Suprapubic skin (tissue), 4 donors: ENCODE measurements at regions not wholly inside any gene's neighbourhood (a gene's known extent, or its start where the extent isn't known, plus 50 kb on each side); places are given as distances from the start of the nearest gene placed in this dataset.

ENCODE experiments used
- DNase-seq, 2 donors: peaks; one replicate each; pipeline ENCODE4 v3.0.0-alpha.2; 2019; ENCODE audit warnings: low spot score in 2 of 2
- H3K27ac ChIP-seq: fragments of 200-600 bp; sonication (generic); one replicate; pipeline ENCODE4 v1.5.1; 2019
- H3K27me3 ChIP-seq: fragments of 200-600 bp; sonication (generic); one replicate; pipeline ENCODE4 v1.5.1; 2019
- H3K36me3 ChIP-seq: fragments of 200-600 bp; sonication (generic); one replicate; pipeline ENCODE4 v1.5.1; 2019
- H3K4me1 ChIP-seq: fragments of 200-600 bp; sonication (generic); one replicate; pipeline ENCODE4 v1.5.1; 2019
- H3K4me3 ChIP-seq: fragments of 200-600 bp; sonication (generic); one replicate; pipeline ENCODE4 v1.5.1; 2019; ENCODE audit warnings: mild to moderate bottlenecking
- H3K9me3 ChIP-seq: fragments of 200-600 bp; sonication (generic); one replicate; pipeline ENCODE4 v1.5.1; 2019
- EP300 ChIP-seq: sonication (generic); formaldehyde crosslinking; IDR thresholded peaks from one replicate; pipeline ENCODE4 v1.6.1; 2017; ENCODE audit warnings: antibody characterized with exemption
- POLR2A ChIP-seq, 2 donors: fragments of 450-650 bp; IDR thresholded peaks; one replicate each; pipeline ENCODE4 v1.6.1; 2017; ENCODE audit warnings: antibody characterized with exemption in 2 of 2, mild to moderate bottlenecking in 2 of 2, moderate library complexity in 2 of 2
- POLR2AphosphoS5 ChIP-seq, 3 donors: sonication (generic); formaldehyde crosslinking; IDR thresholded peaks; one replicate each; pipeline ENCODE4 v1.6.1; 2017; ENCODE audit warnings: antibody characterized with exemption in 3 of 3
- WGBS: methylation state at CpG from one replicate; pipeline ENCODE4 v1.1.5; 2018; 5-methylcytosine and 5-hydroxymethylcytosine counted together
- TF ChIP-seq, protein P1 (sequence below), 2 donors: fragments of 200-600 bp in 1 of 2; fragments of 450-650 bp in 1 of 2; sonication (generic) in 1 of 2; IDR thresholded peaks; one replicate each; pipeline ENCODE4 v1.5.1; 2016 to 2019; ENCODE audit warnings: antibody characterized with exemption in 2 of 2, mild to moderate bottlenecking in 1 of 2, moderate library complexity in 1 of 2

DNA sequence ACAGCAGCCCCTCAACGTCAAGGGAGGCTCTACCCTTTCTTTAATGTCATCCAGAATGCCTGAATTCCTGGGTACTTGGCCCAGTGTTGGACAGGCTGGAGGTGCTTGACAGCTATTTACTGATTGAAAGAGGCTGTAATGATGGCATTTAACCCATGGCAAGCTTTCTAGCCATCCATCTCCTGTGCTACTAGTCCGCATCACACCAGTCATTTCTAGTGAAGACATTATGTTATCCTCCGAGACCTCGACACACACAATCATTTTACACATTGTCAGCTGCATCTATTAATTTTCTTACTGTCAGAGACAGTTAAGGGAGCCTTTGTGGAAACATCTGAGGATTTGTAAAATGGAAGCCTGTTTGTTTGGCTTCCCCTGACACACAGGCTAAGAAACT lies 149.3 kb upstream of the FSTL4 start:
- H3K9me3 ChIP-seq = no peaks in the 10 kb centered on the region
- H3K4me1 ChIP-seq = no peaks in the 10 kb centered on the region
- TF ChIP-seq, protein P1, sequence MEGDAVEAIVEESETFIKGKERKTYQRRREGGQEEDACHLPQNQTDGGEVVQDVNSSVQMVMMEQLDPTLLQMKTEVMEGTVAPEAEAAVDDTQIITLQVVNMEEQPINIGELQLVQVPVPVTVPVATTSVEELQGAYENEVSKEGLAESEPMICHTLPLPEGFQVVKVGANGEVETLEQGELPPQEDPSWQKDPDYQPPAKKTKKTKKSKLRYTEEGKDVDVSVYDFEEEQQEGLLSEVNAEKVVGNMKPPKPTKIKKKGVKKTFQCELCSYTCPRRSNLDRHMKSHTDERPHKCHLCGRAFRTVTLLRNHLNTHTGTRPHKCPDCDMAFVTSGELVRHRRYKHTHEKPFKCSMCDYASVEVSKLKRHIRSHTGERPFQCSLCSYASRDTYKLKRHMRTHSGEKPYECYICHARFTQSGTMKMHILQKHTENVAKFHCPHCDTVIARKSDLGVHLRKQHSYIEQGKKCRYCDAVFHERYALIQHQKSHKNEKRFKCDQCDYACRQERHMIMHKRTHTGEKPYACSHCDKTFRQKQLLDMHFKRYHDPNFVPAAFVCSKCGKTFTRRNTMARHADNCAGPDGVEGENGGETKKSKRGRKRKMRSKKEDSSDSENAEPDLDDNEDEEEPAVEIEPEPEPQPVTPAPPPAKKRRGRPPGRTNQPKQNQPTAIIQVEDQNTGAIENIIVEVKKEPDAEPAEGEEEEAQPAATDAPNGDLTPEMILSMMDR (IDR thresholded peaks at IDR 0.05) = no peak
- TF ChIP-seq POLR2A (IDR thresholded peaks at IDR 0.05) (no peak), EP300 (no peak), POLR2AphosphoS5 (IDR thresholded peaks at IDR 0.05) (no peak)
- no peak overlapping the region for H3K4me3 ChIP-seq
- WGBS = 86% methylated on average over 4 of the region's 4 CpGs
- H3K36me3 ChIP-seq = no peaks in the 10 kb centered on the region
- no peaks in the 10 kb centered on the region for H3K27me3 ChIP-seq
- no peak for DNase-seq
- no peak overlapping the region for H3K27ac ChIP-seq

DNA sequence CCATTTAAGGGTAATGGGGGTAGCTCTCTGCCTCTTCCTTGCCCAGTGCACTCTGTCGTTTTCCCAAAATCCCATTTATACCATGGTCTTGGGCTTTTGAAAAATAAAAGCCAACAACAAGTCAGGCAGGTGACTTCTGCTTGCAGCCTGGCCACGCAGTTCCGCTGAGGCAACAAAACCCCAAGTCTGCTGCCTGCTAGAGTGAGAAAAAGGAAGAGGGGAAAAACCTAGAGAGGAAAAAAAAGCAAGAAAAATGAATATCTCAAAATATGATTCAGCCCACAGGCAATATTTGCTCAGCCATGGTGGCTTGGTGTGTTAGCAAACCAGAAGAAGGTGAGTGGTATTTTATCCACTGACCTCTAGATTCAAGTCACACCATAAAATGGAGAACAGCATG lies 148.2 kb upstream of the FSTL4 start:
- H3K27me3 ChIP-seq = peaks cover 6% of the 10 kb centered on the region
- no peak for DNase-seq
- H3K9me3 ChIP-seq = no peaks in the 10 kb centered on the region
- H3K27ac ChIP-seq = no peak overlapping the region
- WGBS = 94% methylated on average over 3 of the region's 3 CpGs
- no peaks in the 10 kb centered on the region for H3K4me1 ChIP-seq
- no peaks in the 10 kb centered on the region for H3K36me3 ChIP-seq
- H3K4me3 ChIP-seq = no peak overlapping the region
- TF ChIP-seq EP300 (no peak), POLR2AphosphoS5 (IDR thresholded peaks at IDR 0.05) (no peak), POLR2A (IDR thresholded peaks at IDR 0.05) (no peak)
- TF ChIP-seq, protein P1 (IDR thresholded peaks at IDR 0.05) = no peak

DNA sequence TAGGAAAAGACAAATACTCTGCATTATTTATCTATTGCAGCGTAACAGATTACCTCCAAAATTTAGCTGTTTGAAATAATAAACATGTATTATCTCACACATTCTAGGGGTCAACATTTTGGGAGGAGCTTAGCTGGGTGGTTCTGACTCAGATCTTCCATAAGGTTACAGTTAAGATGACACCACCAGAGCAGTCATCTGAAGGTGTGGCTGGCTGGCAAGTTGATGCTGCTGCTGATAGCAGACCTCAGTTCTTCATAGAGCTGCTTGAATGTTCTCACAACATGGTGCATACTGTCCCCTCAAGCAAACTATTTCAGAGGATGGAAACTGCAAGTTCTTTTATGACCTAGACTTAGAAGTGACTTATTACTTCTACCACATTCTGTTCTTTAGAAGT lies 146.3 kb upstream of the FSTL4 start:
- Histone ChIP-seq H3K27me3 (peaks cover 6% of the 10 kb centered on the region), H3K4me3 (no peak overlapping the region), H3K36me3 (no peaks in the 10 kb centered on the region), H3K4me1 (no peaks in the 10 kb centered on the region), H3K27ac (no peak overlapping the region), H3K9me3 (no peaks in the 10 kb centered on the region)
- 0% methylated on average over 1 of the region's 1 CpG for WGBS
- TF ChIP-seq POLR2AphosphoS5 (IDR thresholded peaks at IDR 0.05) (no peak), POLR2A (IDR thresholded peaks at IDR 0.05) (no peak), EP300 (no peak)
- TF ChIP-seq, protein P1 (IDR thresholded peaks at IDR 0.05) = no peak
- DNase-seq = no peak

DNA sequence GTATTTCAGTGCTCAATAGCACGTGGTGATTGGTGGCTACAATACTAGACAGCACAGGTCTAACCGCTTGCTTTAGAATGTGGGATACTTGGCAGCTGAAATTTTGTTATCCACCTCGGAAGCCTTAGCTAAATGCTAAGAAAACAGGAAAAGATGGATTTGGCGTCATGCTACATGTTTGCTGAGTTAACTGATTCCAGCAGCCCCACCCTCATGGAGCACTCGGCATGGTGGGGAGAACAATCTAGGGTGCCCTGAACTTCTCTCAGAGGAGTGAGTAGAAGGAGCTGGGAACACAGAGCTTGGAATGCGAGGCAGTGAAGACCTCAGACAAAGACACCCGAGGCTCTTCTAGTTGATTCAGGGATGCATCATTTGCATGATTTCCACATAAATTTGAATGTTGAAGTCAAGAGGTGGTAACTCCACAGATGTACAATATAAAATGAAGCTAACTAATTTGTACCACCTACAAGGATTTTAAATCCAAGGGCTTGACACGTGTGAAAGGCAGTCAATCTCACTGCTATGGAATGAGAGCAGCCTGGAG lies 145.1 kb upstream of the FSTL4 start:
- Histone ChIP-seq H3K27ac (no peak overlapping the region), H3K4me1 (no peaks in the 10 kb centered on the region), H3K9me3 (no peaks in the 10 kb centered on the region), H3K4me3 (no peak overlapping the region), H3K27me3 (peaks cover 6% of the 10 kb centered on the region), H3K36me3 (no peaks in the 10 kb centered on the region)
- no peak for DNase-seq
- TF ChIP-seq EP300 (no peak), POLR2A (IDR thresholded peaks at IDR 0.05) (no peak), POLR2AphosphoS5 (IDR thresholded peaks at IDR 0.05) (no peak)
- TF ChIP-seq, protein P1 (IDR thresholded peaks at IDR 0.05) = no peak
- 61% methylated on average over 8 of the region's 8 CpGs for WGBS

DNA sequence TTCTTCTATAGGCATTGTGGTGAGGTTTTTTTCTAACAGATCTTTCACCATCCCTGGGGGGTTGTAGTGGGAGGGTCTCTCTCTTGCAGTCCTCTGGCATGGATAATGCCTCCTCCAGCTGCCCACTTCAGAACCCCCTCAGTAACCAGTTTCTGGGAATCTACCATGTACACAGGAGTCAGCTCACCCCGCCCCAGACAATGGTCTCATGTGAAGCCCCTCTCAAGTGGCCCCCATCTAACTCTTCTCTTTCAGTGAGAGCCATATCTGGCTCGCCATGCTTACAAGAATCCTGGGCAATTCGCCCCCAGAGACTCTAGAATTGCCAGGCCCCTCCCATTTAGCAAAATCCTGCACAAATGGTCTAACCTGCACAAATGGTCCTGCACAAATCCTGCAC lies 144.4 kb upstream of the FSTL4 start:
- DNase-seq = no peak
- 73% methylated on average over 3 of the region's 3 CpGs for WGBS
- H3K36me3 ChIP-seq = no peaks in the 10 kb centered on the region
- H3K9me3 ChIP-seq = no peaks in the 10 kb centered on the region
- H3K27ac ChIP-seq = no peak overlapping the region
- no peak for TF ChIP-seq EP300
- TF ChIP-seq, protein P1 (IDR thresholded peaks at IDR 0.05) = no peak
- TF ChIP-seq POLR2AphosphoS5 (IDR thresholded peaks at IDR 0.05) = no peak
- no peak for TF ChIP-seq POLR2A (IDR thresholded peaks at IDR 0.05)
- H3K27me3 ChIP-seq = peaks cover 6% of the 10 kb centered on the region
- no peak overlapping the region for H3K4me3 ChIP-seq
- no peaks in the 10 kb centered on the region for H3K4me1 ChIP-seq
